ENCODE measurements at regions not wholly inside any gene's neighbourhood (a gene's known extent, or its start where the extent isn't known, plus 50 kb on each side); places are given as distances from the start of the nearest gene placed in this dataset.
"Not testable (repeated sequence)": the region's sequence is repeated elsewhere in the genome, so short reads cannot be mapped to it uniquely, and the experiment has no call there.

DNA sequence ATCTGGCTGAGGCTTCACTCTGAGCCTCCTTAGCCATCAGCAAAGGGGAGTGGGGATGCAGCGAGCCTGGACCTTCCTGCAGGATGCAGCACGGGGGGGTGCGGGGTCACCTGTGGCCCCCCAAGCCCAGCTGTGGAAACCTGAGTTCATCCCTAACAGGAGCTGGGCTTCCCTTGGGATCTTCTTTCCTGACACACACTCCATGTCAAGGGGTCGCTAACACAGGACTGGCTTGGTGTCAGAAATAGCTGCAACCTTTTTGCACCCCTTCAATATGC lies 174.7 kb downstream of the RTP5 start:
- H3F3A ChIP-seq (ENCODE audit: insufficient read depth), result no peaks in the 10 kb centered on the region
- no peaks in the 10 kb centered on the region for H3K36me3 ChIP-seq (ENCODE audit: low read length)
- no peaks in the 10 kb centered on the region; the same call in 1 of the 2 replicates for H3K9me3 ChIP-seq (ENCODE audit: insufficient read depth, low read length)
- H3K4me2 ChIP-seq (ENCODE audit: low read depth, low read length, poor library complexity, severe bottlenecking), result no peak overlapping the region
- H4K20me1 ChIP-seq (ENCODE audit: low read depth, low read length), result no peaks in the 10 kb centered on the region
- no peak for TF ChIP-seq EZH2phosphoT487 (conservative IDR thresholded peaks at IDR 0.05; ENCODE audit: low read length)
- TF ChIP-seq, protein P1, sequence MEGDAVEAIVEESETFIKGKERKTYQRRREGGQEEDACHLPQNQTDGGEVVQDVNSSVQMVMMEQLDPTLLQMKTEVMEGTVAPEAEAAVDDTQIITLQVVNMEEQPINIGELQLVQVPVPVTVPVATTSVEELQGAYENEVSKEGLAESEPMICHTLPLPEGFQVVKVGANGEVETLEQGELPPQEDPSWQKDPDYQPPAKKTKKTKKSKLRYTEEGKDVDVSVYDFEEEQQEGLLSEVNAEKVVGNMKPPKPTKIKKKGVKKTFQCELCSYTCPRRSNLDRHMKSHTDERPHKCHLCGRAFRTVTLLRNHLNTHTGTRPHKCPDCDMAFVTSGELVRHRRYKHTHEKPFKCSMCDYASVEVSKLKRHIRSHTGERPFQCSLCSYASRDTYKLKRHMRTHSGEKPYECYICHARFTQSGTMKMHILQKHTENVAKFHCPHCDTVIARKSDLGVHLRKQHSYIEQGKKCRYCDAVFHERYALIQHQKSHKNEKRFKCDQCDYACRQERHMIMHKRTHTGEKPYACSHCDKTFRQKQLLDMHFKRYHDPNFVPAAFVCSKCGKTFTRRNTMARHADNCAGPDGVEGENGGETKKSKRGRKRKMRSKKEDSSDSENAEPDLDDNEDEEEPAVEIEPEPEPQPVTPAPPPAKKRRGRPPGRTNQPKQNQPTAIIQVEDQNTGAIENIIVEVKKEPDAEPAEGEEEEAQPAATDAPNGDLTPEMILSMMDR (IDR thresholded peaks at IDR 0.05; ENCODE audit: insufficient read depth, low read length, poor library complexity, severe bottlenecking), result no peak
- no peak overlapping the region for H3K27ac ChIP-seq (ENCODE audit: low read depth, low read length)
- no peak overlapping the region for H2AFZ ChIP-seq (ENCODE audit: low read depth, low read length, severe bottlenecking)
- H3K9me2 ChIP-seq (replicated peaks; ENCODE audit: insufficient read depth, low read length), result no peaks in the 10 kb centered on the region
- H3K9ac ChIP-seq (ENCODE audit: low read length), result no peak overlapping the region
- H3K4me3 ChIP-seq (ENCODE audit: insufficient read depth, low read length, poor library complexity, severe bottlenecking), result no peak overlapping the region
- H3K79me2 ChIP-seq (ENCODE audit: insufficient read depth, low read length), result no peaks in the 10 kb centered on the region
- H3K27me3 ChIP-seq (ENCODE audit: low read length), result no peaks in the 10 kb centered on the region

DNA sequence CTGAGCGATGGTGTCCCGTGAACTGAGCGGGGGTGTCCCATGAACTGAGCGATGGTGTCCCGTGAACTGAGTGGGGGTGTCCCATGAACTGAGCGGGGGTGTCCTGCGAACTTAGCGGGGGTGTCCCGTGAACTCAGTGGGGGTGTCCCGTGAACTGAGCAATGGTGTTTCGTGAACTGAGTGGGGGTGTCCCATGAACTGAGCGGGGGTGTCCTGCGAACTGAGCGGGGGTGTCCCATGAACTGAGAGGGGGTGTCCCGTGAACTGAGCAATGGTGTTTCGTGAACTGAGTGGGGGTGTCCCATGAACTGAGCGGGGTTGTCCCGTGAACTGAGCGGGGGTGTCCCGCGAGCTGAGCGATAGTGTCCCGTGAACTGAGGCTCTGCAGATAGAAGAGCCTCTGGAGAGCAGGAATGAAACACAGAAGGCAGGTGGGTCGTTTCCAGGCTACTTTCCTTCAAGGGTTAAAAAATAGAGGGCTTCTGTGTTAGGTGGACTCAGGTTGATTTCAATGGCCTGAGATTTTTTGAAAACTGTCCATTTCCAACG lies 176.1 kb downstream of the RTP5 start:
- not testable (repeated sequence) for H4K20me1 ChIP-seq (ENCODE audit: low read depth, low read length); H3K27ac ChIP-seq (ENCODE audit: low read depth, low read length); H3K9me2 ChIP-seq (replicated peaks; ENCODE audit: insufficient read depth, low read length); H3K27me3 ChIP-seq (ENCODE audit: low read length); H3F3A ChIP-seq (ENCODE audit: insufficient read depth); H3K9me3 ChIP-seq (ENCODE audit: insufficient read depth, low read length); H3K4me3 ChIP-seq (ENCODE audit: insufficient read depth, low read length, poor library complexity, severe bottlenecking); H3K36me3 ChIP-seq (ENCODE audit: low read length); H3K9ac ChIP-seq (ENCODE audit: low read length); H3K4me2 ChIP-seq (ENCODE audit: low read depth, low read length, poor library complexity, severe bottlenecking); H3K79me2 ChIP-seq (ENCODE audit: insufficient read depth, low read length); H2AFZ ChIP-seq (ENCODE audit: low read depth, low read length, severe bottlenecking)

DNA sequence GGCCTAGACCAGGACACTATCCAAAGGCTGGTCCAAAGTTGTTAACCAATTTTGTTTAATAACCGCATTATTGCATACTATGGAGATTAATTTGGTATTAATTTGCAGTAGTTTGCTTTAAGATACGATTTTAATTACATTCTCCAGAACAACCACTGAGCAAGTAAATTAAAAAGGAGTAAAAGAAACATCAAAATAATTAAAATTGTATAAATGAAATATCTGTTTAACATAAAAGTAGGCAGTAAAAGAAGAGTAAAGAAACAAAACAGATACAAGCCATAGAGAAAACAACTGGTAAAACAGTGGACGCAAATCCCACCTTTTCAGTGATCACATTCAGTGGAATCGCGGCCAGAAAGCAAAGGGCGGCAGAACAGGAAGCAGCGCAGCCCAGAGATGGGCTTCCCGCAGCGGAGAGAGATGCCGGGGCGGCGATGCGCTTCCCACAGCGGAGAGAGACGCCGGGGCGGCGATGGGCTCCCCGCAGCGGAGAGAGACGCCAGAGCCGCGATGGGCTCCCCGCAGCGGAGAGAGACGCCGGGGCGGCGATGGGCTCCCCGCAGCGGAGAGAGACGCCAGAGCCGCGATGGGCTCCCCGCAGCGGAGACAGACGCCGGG lies 176.8 kb downstream of the RTP5 start:
- Histone ChIP-seq H3K4me3 (ENCODE audit: insufficient read depth, low read length, poor library complexity, severe bottlenecking) (no peak overlapping the region), H3K27ac (ENCODE audit: low read depth, low read length) (no peak overlapping the region), H3F3A (ENCODE audit: insufficient read depth) (no peaks in the 10 kb centered on the region), H3K9ac (ENCODE audit: low read length) (no peak overlapping the region), H3K79me2 (ENCODE audit: insufficient read depth, low read length) (no peaks in the 10 kb centered on the region), H4K20me1 (ENCODE audit: low read depth, low read length) (no peaks in the 10 kb centered on the region), H3K9me2 (replicated peaks; ENCODE audit: insufficient read depth, low read length) (no peaks in the 10 kb centered on the region), H3K4me2 (ENCODE audit: low read depth, low read length, poor library complexity, severe bottlenecking) (no peak overlapping the region), H3K27me3 (ENCODE audit: low read length) (no peaks in the 10 kb centered on the region), H3K36me3 (ENCODE audit: low read length) (no peaks in the 10 kb centered on the region), H3K9me3 (ENCODE audit: insufficient read depth, low read length) (no peaks in the 10 kb centered on the region; the same call in 1 of the 2 replicates), H2AFZ (ENCODE audit: low read depth, low read length, severe bottlenecking) (no peak overlapping the region)
- no peak for TF ChIP-seq EZH2phosphoT487 (conservative IDR thresholded peaks at IDR 0.05; ENCODE audit: low read length)
- TF ChIP-seq, protein P1 (IDR thresholded peaks at IDR 0.05; ENCODE audit: insufficient read depth, low read length, poor library complexity, severe bottlenecking), result no peak

DNA sequence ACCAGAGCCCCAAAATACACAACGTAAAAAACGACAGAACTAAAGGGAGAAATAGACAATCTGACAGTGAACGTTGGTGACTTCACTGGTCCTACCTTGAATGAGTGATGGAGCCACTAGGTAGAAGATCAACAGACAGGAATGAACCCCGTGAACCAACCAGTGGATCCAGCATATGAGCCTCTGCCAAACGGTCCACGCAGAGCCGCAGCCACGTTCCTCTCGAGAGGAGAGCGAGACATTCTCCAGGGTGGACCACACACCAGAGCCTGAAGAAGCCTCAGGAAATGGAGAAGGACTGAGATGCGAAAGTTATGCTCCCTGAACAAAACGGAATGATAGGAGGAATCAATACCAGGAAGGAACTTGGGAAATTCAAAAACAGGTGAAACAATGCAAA lies 178.4 kb downstream of the RTP5 start:
- Histone ChIP-seq H3K27me3 (ENCODE audit: low read length) (no peaks in the 10 kb centered on the region), H2AFZ (ENCODE audit: low read depth, low read length, severe bottlenecking) (no peak overlapping the region)

More for the DNA sequence above, 178.4 kb downstream of the RTP5 start:
- H3K9me2 ChIP-seq (replicated peaks; ENCODE audit: insufficient read depth, low read length), result no peaks in the 10 kb centered on the region
- H4K20me1 ChIP-seq (ENCODE audit: low read depth, low read length), result no peaks in the 10 kb centered on the region
- no peaks in the 10 kb centered on the region for H3K79me2 ChIP-seq (ENCODE audit: insufficient read depth, low read length)
- no peaks in the 10 kb centered on the region for H3K9me3 ChIP-seq (ENCODE audit: insufficient read depth, low read length)
- TF ChIP-seq, protein P1 (IDR thresholded peaks at IDR 0.05; ENCODE audit: insufficient read depth, low read length, poor library complexity, severe bottlenecking), result no peak
- TF ChIP-seq EZH2phosphoT487 (conservative IDR thresholded peaks at IDR 0.05; ENCODE audit: low read length), result no peak
- H3F3A ChIP-seq (ENCODE audit: insufficient read depth), result no peaks in the 10 kb centered on the region
- no peaks in the 10 kb centered on the region for H3K36me3 ChIP-seq (ENCODE audit: low read length)
- H3K4me3 ChIP-seq (ENCODE audit: insufficient read depth, low read length, poor library complexity, severe bottlenecking), result no peak overlapping the region
- H3K9ac ChIP-seq (ENCODE audit: low read length), result no peak overlapping the region
- no peak overlapping the region for H3K27ac ChIP-seq (ENCODE audit: low read depth, low read length)
- H3K4me2 ChIP-seq (ENCODE audit: low read depth, low read length, poor library complexity, severe bottlenecking), result no peak overlapping the region

Measured in SU-DHL-6 (cell line).